Activated T-helper 1 cell treated with anti-CD3 and anti-CD28 coated beads, Interleukin-12 subunit alpha, Interleukin-12 subunit beta, Interleukin-2, Interleukin-4 antibody, amounts not matched to agents 30 ng/mL and 10 ng/mL and 1 ng/mL, durations not matched to agents 14 hours and 24 hours and 36 hours (primary cell): ENCODE measurements at regions not wholly inside any gene's neighbourhood (a gene's known extent, or its start where the extent isn't known, plus 50 kb on each side); places are given as distances from the start of the nearest gene placed in this dataset.
"Not testable (repeated sequence)": the region's sequence is repeated elsewhere in the genome, so short reads cannot be mapped to it uniquely, and the experiment has no call there.

Experiments
- DNase-seq: peaks from one replicate; pipeline ENCODE4 v3.0.0; 2021; ENCODE audit warnings: low spot score
- H3K27ac Mint-ChIP-seq: one replicate; pipeline ENCODE4 v1.8.0; 2021; ENCODE audit warnings: mild to moderate bottlenecking, mixed read lengths
- H3K27me3 Mint-ChIP-seq: one replicate; pipeline ENCODE4 v1.8.0; 2022; ENCODE audit warnings: mild to moderate bottlenecking, moderate library complexity, mixed read lengths; ENCODE audit not compliant: insufficient read depth
- H3K36me3 Mint-ChIP-seq: one replicate; pipeline ENCODE4 v1.8.0; 2021; ENCODE audit warnings: low read depth, mixed read lengths
- H3K4me1 Mint-ChIP-seq: one replicate; pipeline ENCODE4 v1.8.0; 2021; ENCODE audit warnings: low read depth, mixed read lengths
- H3K4me3 Mint-ChIP-seq: one replicate; pipeline ENCODE4 v1.8.0; 2021; ENCODE audit warnings: mild to moderate bottlenecking, moderate library complexity, mixed read lengths
- H3K9me3 Mint-ChIP-seq: one replicate; pipeline ENCODE4 v1.8.0; 2021; ENCODE audit warnings: mixed read lengths
- intact Hi-C: fragments of 100-400 bp; cut with micrococcal nuclease; formaldehyde crosslinking; loops from one replicate; pipeline ENCODE4 v1.15.1; 2024

- Mint-ChIP-seq H3K9me3 (no peaks in the 10 kb centered on the region), H3K27ac (no peak overlapping the region), H3K27me3 (peaks cover 2% of the 10 kb centered on the region), H3K36me3 (no peaks in the 10 kb centered on the region), H3K4me1 (peaks cover 10% of the 10 kb centered on the region), H3K4me3 (no peak overlapping the region)
- intact Hi-C loops: loop anchor here (2.0 to 5.0 kb wide), 2 partner anchors 167 to 171 kb away; no protein-coding TSS in a partner anchor
- no peak for DNase-seq
Measured at GRCh38 chrX:150199803-150200202, 163.3 kb upstream of the MAMLD1 start.

GRCh38 chrX:150200361-150200760 lies 162.8 kb upstream of the MAMLD1 start:
- no peaks in the 10 kb centered on the region for H3K36me3 Mint-ChIP-seq
- H3K27me3 Mint-ChIP-seq: peaks cover 2% of the 10 kb centered on the region
- H3K4me1 Mint-ChIP-seq: peaks cover 10% of the 10 kb centered on the region
- H3K27ac Mint-ChIP-seq: no peak overlapping the region
- no peaks in the 10 kb centered on the region for H3K9me3 Mint-ChIP-seq
- H3K4me3 Mint-ChIP-seq: no peak overlapping the region
- no peak for DNase-seq
- intact Hi-C loops: loop anchor here (2.0 to 5.0 kb wide), 2 partner anchors 167 to 172 kb away; no protein-coding TSS in a partner anchor

GRCh38 chrX:150200820-150201287 lies 162.3 kb upstream of the MAMLD1 start:
- peak overlapping the region; percentile 26 for H3K4me3 Mint-ChIP-seq
- intact Hi-C loops: loop anchor here (1.0 to 5.0 kb wide), 3 partner anchors 166 to 374 kb away; no protein-coding TSS in a partner anchor
- H3K4me1 Mint-ChIP-seq: peaks cover 10% of the 10 kb centered on the region
- peak; percentile 40 for DNase-seq
- no peak overlapping the region for H3K27ac Mint-ChIP-seq
- no peaks in the 10 kb centered on the region for H3K36me3 Mint-ChIP-seq
- H3K27me3 Mint-ChIP-seq: peaks cover 2% of the 10 kb centered on the region
- no peaks in the 10 kb centered on the region for H3K9me3 Mint-ChIP-seq

- DNase-seq: no peak
- H3K27me3 Mint-ChIP-seq: peaks cover 2% of the 10 kb centered on the region
- no peak overlapping the region for H3K27ac Mint-ChIP-seq
- no peaks in the 10 kb centered on the region for H3K9me3 Mint-ChIP-seq
- H3K4me3 Mint-ChIP-seq: no peak overlapping the region
- intact Hi-C loops: loop anchor here (1.0 to 5.0 kb wide), 3 partner anchors 166 to 374 kb away; no protein-coding TSS in a partner anchor
- H3K36me3 Mint-ChIP-seq: no peaks in the 10 kb centered on the region
- peaks cover 10% of the 10 kb centered on the region for H3K4me1 Mint-ChIP-seq
Measured at GRCh38 chrX:150201391-150201790, 161.7 kb upstream of the MAMLD1 start.

GRCh38 chrX:150201841-150202240 lies 161.3 kb upstream of the MAMLD1 start:
- Mint-ChIP-seq H3K27me3 (peaks cover 2% of the 10 kb centered on the region), H3K4me3 (no peak overlapping the region), H3K9me3 (no peaks in the 10 kb centered on the region), H3K4me1 (peaks cover 10% of the 10 kb centered on the region), H3K27ac (no peak overlapping the region), H3K36me3 (no peaks in the 10 kb centered on the region)
- intact Hi-C loops: loop anchor here (1.0 to 5.0 kb wide), 3 partner anchors 165 to 373 kb away; no protein-coding TSS in a partner anchor
- no peak for DNase-seq

GRCh38 chrX:150202641-150203247 lies 160.4 kb upstream of the MAMLD1 start:
- no peak overlapping the region for H3K27ac Mint-ChIP-seq
- no peaks in the 10 kb centered on the region for H3K36me3 Mint-ChIP-seq
- H3K4me1 Mint-ChIP-seq: peaks cover 10% of the 10 kb centered on the region
- intact Hi-C loops: loop anchor here (5.0 kb wide), 1 partner anchor 165 kb away; no protein-coding TSS in a partner anchor
- H3K4me3 Mint-ChIP-seq: no peak overlapping the region
- peaks cover 2% of the 10 kb centered on the region for H3K27me3 Mint-ChIP-seq
- no peak for DNase-seq
- H3K9me3 Mint-ChIP-seq: no peaks in the 10 kb centered on the region

GRCh38 chrX:150203248-150203645 lies 159.9 kb upstream of the MAMLD1 start:
- no peaks in the 10 kb centered on the region for H3K9me3 Mint-ChIP-seq
- no peaks in the 10 kb centered on the region for H3K36me3 Mint-ChIP-seq
- H3K4me1 Mint-ChIP-seq: peaks cover 10% of the 10 kb centered on the region
- intact Hi-C loops: loop anchor here (5.0 kb wide), 1 partner anchor 164 kb away; no protein-coding TSS in a partner anchor
- no peak overlapping the region for H3K4me3 Mint-ChIP-seq
- H3K27ac Mint-ChIP-seq: no peak overlapping the region
- H3K27me3 Mint-ChIP-seq: peaks cover 2% of the 10 kb centered on the region
- no peak for DNase-seq

- H3K4me1 Mint-ChIP-seq: peaks cover 10% of the 10 kb centered on the region
- intact Hi-C loops: no loop called here
- H3K9me3 Mint-ChIP-seq: no peaks in the 10 kb centered on the region
- DNase-seq: no peak
- no peaks in the 10 kb centered on the region for H3K36me3 Mint-ChIP-seq
- no peak overlapping the region for H3K4me3 Mint-ChIP-seq
- H3K27me3 Mint-ChIP-seq: peaks cover 5% of the 10 kb centered on the region
- no peak overlapping the region for H3K27ac Mint-ChIP-seq
Measured at GRCh38 chrX:150205011-150205410, 158.1 kb upstream of the MAMLD1 start.

GRCh38 chrX:150207733-150208132 lies 155.4 kb upstream of the MAMLD1 start:
- intact Hi-C loops: no loop called here
- Mint-ChIP-seq H3K9me3 (no peaks in the 10 kb centered on the region), H3K4me1 (no peaks in the 10 kb centered on the region), H3K36me3 (no peaks in the 10 kb centered on the region), H3K4me3 (no peak overlapping the region), H3K27ac (no peak overlapping the region), H3K27me3 (peaks cover 6% of the 10 kb centered on the region)
- DNase-seq: no peak

- Mint-ChIP-seq H3K4me3 (no peak overlapping the region), H3K27me3 (peaks cover 7% of the 10 kb centered on the region), H3K4me1 (no peaks in the 10 kb centered on the region), H3K36me3 (no peaks in the 10 kb centered on the region), H3K9me3 (no peaks in the 10 kb centered on the region), H3K27ac (no peak overlapping the region)
- no peak for DNase-seq
- intact Hi-C loops: no loop called here
Measured at GRCh38 chrX:150211988-150212387, 151.1 kb upstream of the MAMLD1 start.

GRCh38 chrX:150212672-150213480 lies 150.2 kb upstream of the MAMLD1 start:
- Mint-ChIP-seq H3K4me1 (no peaks in the 10 kb centered on the region), H3K9me3 (no peaks in the 10 kb centered on the region), H3K27me3 (peaks cover 7% of the 10 kb centered on the region), H3K4me3 (no peak overlapping the region), H3K27ac (no peak overlapping the region), H3K36me3 (no peaks in the 10 kb centered on the region)
- DNase-seq: no peak
- intact Hi-C loops: no loop called here

GRCh38 chrX:150213481-150214030 lies 149.6 kb upstream of the MAMLD1 start:
- H3K4me3 Mint-ChIP-seq: no peak overlapping the region
- H3K27me3 Mint-ChIP-seq: peaks cover 7% of the 10 kb centered on the region
- H3K9me3 Mint-ChIP-seq: no peaks in the 10 kb centered on the region
- H3K4me1 Mint-ChIP-seq: no peaks in the 10 kb centered on the region
- no peak for DNase-seq
- H3K27ac Mint-ChIP-seq: no peak overlapping the region
- intact Hi-C loops: no loop called here
- H3K36me3 Mint-ChIP-seq: no peaks in the 10 kb centered on the region

GRCh38 chrX:150216000-150216399 lies 147.1 kb upstream of the MAMLD1 start:
- H3K27ac Mint-ChIP-seq, H3K4me3 Mint-ChIP-seq, H3K36me3 Mint-ChIP-seq, H3K4me1 Mint-ChIP-seq, H3K9me3 Mint-ChIP-seq, DNase-seq, intact Hi-C loops, H3K27me3 Mint-ChIP-seq: not testable (repeated sequence)
